ENCODE measurements at regions not wholly inside any gene's neighbourhood (a gene's known extent, or its start where the extent isn't known, plus 50 kb on each side); places are given as distances from the start of the nearest gene placed in this dataset.

DNA sequence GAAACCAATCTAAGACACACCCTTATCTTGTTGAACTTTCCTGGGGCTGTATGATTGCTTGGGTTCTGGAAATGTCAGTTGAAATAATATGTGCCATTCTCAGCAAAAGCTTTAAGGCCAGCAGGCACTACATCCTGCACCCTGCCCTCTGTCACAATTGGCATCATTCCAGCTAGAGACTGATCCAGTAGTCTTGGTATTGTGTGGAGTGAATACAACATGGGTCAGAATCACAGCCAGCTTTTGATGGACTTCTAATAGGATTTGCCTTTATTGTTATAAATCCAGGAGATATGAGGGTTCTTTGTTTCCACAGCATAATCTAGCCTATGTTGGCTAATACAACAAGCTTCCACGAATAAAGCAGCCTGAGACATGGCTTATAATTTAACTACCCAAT, 617.0 kb upstream of the CDH2 start:
- TF ChIP-seq, protein P1, sequence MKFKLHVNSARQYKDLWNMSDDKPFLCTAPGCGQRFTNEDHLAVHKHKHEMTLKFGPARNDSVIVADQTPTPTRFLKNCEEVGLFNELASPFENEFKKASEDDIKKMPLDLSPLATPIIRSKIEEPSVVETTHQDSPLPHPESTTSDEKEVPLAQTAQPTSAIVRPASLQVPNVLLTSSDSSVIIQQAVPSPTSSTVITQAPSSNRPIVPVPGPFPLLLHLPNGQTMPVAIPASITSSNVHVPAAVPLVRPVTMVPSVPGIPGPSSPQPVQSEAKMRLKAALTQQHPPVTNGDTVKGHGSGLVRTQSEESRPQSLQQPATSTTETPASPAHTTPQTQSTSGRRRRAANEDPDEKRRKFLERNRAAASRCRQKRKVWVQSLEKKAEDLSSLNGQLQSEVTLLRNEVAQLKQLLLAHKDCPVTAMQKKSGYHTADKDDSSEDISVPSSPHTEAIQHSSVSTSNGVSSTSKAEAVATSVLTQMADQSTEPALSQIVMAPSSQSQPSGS (IDR thresholded peaks at IDR 0.05; ENCODE audit: low read length): no peak
- TF ChIP-seq JUN (IDR thresholded peaks at IDR 0.05; ENCODE audit: low read depth, low read length) (no peak), ZNF274 (IDR thresholded peaks at IDR 0.05; ENCODE audit: borderline replicate concordance, extremely low read depth, low read length) (no peak), GTF2F1 (IDR thresholded peaks at IDR 0.05; ENCODE audit: borderline replicate concordance, low read depth, low read length) (no peak), RAD21 (IDR thresholded peaks at IDR 0.05 in 1 of 2, conservative IDR thresholded peaks at IDR 0.05 in 1 of 2; ENCODE audit: low read depth in 2 of 2, low read length in 2 of 2) (no peak), BRCA1 (IDR thresholded peaks at IDR 0.05; ENCODE audit: low read depth, low read length) (no peak), CHD2 (IDR thresholded peaks at IDR 0.05; ENCODE audit: low read length) (no peak)
- H4K91ac ChIP-seq (replicated peaks; ENCODE audit: insufficient read length, low read length): no peak overlapping the region
- no peaks in the 10 kb centered on the region for H3K27me3 ChIP-seq (replicated peaks in 1 of 4; ENCODE audit: control insufficient read depth in 3 of 4, extremely low read depth in 1 of 4, insufficient read depth in 3 of 4, low read length in 3 of 4)
- no peaks in the 10 kb centered on the region for H3K79me1 ChIP-seq (ENCODE audit: low read depth, low read length)
- CTCF ChIA-PET (ENCODE audit: partially characterized antibody): interaction anchor here (0.9 kb wide), 1 partner anchor 9 kb away, joined by 3 read pairs; no protein-coding TSS in a partner anchor
- 83% methylated on average over 1 of the region's 1 CpG; no CpG with 5 or more reads in 1 of the 2 experiments for WGBS, 2 experiments (ENCODE audit: extremely low coverage in 1 of 2, insufficient coverage in 1 of 2, insufficient read length in 1 of 2, insufficient replicate concordance in 2 of 2, low coverage in 1 of 2, low lambda C conversion rate in 2 of 2, missing lambda C conversion rate in 1 of 2)
- no peak overlapping the region for H3K4ac ChIP-seq (replicated peaks; ENCODE audit: insufficient read length, low read depth, low read length)
- no peak overlapping the region for H3K4me3 ChIP-seq (ENCODE audit: extremely low read depth in 1 of 4, insufficient read depth in 2 of 4, low read depth in 3 of 4, low read length in 4 of 4)
- H4K8ac ChIP-seq (ENCODE audit: extremely low read depth, insufficient read depth, low read length): no peak overlapping the region
- H2BK5ac ChIP-seq (ENCODE audit: low read depth, low read length): no peak overlapping the region
- no peak overlapping the region for H3K23ac ChIP-seq (ENCODE audit: insufficient read length)
- POLR2A ChIA-PET (ENCODE audit: partially characterized antibody): no interaction called here
- no peak for FAIRE-seq
- no peaks in the 10 kb centered on the region for H4K20me1 ChIP-seq (replicated peaks in 1 of 2; ENCODE audit: control insufficient read depth in 1 of 2, insufficient read depth in 2 of 2, low read length in 2 of 2)
- no peaks in the 10 kb centered on the region for H3K36me3 ChIP-seq (ENCODE audit: control insufficient read depth in 2 of 4, insufficient read depth in 4 of 4, low read length in 3 of 4)
- no peaks in the 10 kb centered on the region for H3K23me2 ChIP-seq (ENCODE audit: low read depth, low read length)
- no peaks in the 10 kb centered on the region for H3K4me1 ChIP-seq (replicated peaks in 1 of 4; ENCODE audit: control insufficient read depth in 3 of 4, insufficient read depth in 4 of 4, low read length in 3 of 4)
- peak overlapping the region; percentile 6; the same call in 1 of the 2 replicates for H2AFZ ChIP-seq (ENCODE audit: low read length)
- no peak overlapping the region for H2BK20ac ChIP-seq (ENCODE audit: low read length)
- H3K14ac ChIP-seq (ENCODE audit: insufficient read length): no peak overlapping the region
- H3K56ac ChIP-seq (replicated peaks; ENCODE audit: insufficient read length, low read depth, low read length): no peak overlapping the region
- no peak overlapping the region for H2BK12ac ChIP-seq (ENCODE audit: low read depth, low read length)
- H3K27ac ChIP-seq (ENCODE audit: low read depth, low read length): no peak overlapping the region
- no peak overlapping the region for H3K18ac ChIP-seq (ENCODE audit: extremely low read depth, low read length)
- no peaks in the 10 kb centered on the region for H3K9me3 ChIP-seq (ENCODE audit: insufficient read depth in 2 of 2, low read depth in 1 of 2, low read length in 1 of 2)
- H2AK5ac ChIP-seq (ENCODE audit: low read depth, low read length): no peak overlapping the region
- no peak overlapping the region for H3K9ac ChIP-seq (replicated peaks in 1 of 4; ENCODE audit: extremely low read depth in 1 of 4, low read depth in 3 of 4, low read length in 3 of 4)
- no peak overlapping the region for H2BK120ac ChIP-seq (replicated peaks; ENCODE audit: low read depth, low read length)
- H4K5ac ChIP-seq (ENCODE audit: insufficient read length, low read depth, low read length): no peak overlapping the region
- DNase-seq (ENCODE audit: low read depth in 1 of 2, low spot score in 2 of 2): no peak
- no peak overlapping the region for H3K4me2 ChIP-seq (ENCODE audit: insufficient read depth in 1 of 2, low read depth in 2 of 2, low read length in 2 of 2)
- no peaks in the 10 kb centered on the region for H3K79me2 ChIP-seq (ENCODE audit: control insufficient read depth in 1 of 2, insufficient read depth in 2 of 2, low read length in 2 of 2)
- H2BK15ac ChIP-seq (ENCODE audit: low read length): no peak overlapping the region
